Stimulated activated CD8-positive, alpha-beta memory T cell treated with anti-CD3 and anti-CD28 coated beads, Interleukin-15, amount 100 ng/mL, for 4 hours (primary cell): ENCODE measurements at regions not wholly inside any gene's neighbourhood (a gene's known extent, or its start where the extent isn't known, plus 50 kb on each side); places are given as distances from the start of the nearest gene placed in this dataset.

ENCODE experiments used
- DNase-seq, 2 donors: peaks; one replicate each; pipeline ENCODE4 v3.0.0-alpha.2; 2020; ENCODE audit warnings: low read depth in 2 of 2

DNA sequence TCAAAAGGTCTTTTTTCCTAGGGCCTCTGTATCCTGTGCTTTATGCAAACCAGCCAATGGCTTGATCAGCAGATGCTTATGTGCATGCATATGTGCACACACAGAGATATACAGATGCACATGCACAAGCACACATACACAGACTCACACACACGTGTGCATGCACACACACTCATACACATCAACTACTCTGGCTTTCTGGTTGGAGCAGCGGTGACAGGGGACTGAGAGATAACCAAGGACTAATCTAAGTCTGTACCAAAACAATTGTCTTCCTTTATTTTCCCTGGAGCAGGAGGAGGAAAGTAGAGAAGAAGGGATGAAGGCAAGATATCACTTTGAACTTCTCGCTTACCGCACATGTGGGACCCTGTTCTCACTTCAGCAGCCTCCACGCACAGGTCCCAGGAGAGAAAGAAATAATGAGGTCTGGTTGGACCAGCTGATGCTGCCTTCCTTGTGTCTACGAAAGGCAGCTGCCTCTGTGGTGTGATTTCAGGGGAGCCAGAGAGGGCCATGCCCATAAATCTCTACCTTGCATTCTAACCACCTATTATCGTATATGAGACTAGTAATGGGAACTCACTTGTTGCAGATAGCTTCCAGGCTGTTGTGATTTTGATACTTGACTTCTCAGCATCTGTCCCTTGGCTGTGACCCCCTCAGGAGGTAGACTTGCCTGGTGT, 338.0 kb downstream of the EN1 start:
- no peak for DNase-seq

DNA sequence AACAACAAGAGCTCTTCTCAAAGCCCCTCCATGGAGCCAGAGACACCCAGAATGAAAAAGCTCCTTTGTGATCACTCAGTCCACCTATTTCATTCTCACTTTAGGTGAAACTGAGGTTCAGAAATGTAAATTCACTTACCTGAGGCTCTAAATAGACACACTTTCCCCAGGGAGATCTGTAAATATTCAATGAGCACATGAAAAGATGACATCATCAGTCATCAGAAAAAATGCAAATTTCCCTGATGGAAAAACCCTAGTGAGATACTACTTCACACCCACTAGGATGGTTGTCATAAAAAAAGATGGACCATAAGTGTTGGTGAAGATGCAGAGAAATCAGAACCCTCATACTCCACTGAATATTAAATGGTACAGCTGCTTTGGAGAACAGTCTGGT, 339.2 kb downstream of the EN1 start:
- DNase-seq = no peak

DNA sequence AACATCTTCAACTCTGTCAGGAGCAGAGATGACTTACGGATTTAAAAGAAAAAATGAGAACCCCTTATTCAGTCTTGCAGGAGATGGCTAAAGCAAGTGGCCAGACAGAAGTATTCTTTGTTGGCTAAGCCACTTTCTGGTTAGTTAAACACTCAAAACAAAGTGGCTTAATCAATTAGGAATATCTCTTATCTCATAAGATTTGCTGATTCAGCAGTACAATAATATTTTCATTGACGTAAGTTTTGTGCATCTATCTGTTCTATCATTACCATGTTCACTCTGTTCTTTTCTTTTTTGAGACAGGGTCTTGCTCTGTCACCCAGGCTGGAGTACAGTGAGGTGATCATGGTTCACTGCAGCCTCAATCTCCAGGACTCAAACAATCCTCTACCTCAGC, 342.0 kb downstream of the EN1 start:
- no peak for DNase-seq

DNA sequence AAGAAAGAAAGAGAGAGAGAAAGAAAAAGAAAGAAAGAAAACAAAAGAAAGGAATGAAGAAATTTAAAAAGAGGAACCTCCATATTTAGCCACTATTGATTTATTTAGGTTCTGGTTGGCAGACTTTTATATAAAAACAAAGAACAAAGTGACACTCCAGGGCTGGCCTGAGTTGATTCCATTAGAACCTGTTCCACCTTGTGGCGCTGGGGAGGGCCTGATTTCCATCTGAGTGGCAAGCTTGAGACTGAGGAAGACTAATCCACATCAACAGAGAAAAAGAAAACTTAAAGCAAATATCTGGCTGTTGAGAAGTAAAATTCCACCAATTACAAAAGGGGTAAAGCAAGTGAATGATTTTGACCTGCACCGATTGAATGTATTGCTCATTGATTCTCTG, 345.3 kb downstream of the EN1 start:
- no peak for DNase-seq

- DNase-seq = no peak
These were observed 348.5 kb downstream of the EN1 start for GRCh38 chr2:118498943-118499342.

DNA sequence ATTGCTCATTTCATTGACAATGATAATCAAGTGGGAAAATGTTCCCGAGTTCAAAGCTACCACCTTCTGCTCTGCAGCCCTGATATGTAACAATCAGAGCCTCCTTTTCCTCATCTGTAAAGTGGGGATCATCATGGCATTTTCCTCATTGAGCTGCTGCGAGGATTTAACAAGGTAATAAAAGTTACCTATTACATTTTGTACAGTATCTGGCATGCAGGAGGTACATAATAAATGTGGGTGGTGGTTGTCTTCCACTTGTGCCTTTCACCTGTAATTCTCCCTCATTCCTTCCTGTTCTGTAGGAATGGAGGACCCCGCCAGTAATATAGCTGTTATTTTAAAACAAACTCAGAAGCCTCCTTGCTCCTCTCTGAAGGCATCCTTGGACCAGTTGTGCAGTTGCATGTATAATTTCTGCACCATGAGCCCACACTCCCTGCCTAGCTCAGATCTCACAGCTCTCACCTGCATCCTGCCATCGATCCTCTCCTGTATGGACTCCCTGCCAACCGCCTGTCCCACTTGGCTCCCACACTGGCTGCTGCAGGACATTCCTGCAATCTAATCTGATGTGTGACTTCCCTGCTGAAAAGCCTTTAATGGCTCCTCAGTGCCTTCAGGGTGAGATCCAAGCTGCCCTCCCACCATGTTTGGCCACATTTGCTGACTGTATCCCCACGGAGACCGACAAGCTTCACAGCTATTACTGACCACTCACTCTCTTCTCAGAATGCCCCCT, 350.4 kb downstream of the EN1 start:
- DNase-seq = no peak

DNA sequence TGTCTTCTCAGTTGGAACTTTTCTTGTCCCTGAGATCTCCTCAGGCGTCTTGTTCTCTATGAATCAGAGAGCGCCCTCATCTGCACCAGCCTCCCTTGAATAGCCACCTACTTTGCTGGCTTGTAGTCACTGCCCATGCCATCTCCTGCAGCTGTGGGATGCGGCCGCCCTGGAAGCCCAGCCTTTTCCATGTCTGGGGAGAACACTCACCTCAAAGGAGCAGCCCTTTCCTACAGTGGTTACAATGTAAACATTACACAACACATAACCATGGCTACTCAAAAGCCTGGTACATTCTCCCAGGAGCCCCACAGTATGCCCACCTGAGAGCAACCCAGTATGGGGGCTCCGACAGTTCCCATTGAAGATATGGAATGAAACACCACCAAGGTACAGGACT, 351.0 kb downstream of the EN1 start:
- DNase-seq = no peak

GRCh38 chr2:118495290-118495689, 352.2 kb downstream of the EN1 start:
- DNase-seq = no peak

DNA sequence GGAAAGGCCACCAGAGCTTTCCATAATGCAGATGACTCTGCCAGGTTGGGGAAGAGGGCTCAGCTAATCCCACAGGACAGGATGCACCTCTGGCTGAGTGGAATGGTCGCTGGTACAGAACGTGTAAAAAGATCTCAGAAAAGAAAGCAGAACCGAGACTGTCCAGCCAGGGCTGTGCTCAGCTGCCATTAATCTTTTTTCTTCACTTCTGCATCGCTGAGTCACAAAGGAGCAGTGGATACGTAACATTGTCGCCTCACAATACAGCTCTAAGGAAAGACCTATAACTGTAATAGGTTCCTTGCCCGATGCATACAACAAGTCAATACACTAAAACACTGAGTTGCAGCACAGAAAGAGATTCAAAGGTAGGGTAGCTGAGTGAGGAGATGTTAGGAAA, 354.2 kb downstream of the EN1 start:
- DNase-seq = no peak

- DNase-seq = no peak
These were observed 355.1 kb downstream of the EN1 start for GRCh38 chr2:118492335-118492734.

- DNase-seq = no peak
These were observed 357.1 kb downstream of the EN1 start for GRCh38 chr2:118490330-118490729.

DNA sequence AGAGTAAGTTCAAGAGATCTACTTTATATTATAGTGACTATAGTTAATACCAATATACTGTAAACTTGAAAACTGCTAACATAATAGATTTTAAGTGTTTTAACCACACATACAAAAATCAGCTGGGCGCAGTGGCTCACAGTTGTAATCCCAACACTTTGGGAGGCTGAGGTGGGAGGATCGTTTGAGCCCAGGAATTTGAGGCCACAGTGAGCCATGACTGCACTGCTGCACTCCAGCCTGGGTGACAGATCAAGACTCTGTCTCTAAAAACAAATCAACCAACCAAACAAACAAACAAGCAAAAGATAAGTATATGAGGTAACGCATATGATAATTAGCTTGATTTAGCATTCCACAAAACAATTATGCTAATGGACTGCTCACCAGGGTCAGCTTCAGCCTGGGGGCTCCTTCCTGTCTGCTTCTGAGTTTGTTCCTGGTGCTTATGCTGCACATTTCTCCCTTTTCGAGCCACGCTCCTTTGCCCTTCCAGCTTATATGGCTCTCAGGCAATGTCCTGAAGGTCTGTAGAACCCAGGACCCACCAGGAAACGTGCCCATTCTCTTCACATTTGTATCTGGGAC, 357.6 kb downstream of the EN1 start:
- DNase-seq = no peak

DNA sequence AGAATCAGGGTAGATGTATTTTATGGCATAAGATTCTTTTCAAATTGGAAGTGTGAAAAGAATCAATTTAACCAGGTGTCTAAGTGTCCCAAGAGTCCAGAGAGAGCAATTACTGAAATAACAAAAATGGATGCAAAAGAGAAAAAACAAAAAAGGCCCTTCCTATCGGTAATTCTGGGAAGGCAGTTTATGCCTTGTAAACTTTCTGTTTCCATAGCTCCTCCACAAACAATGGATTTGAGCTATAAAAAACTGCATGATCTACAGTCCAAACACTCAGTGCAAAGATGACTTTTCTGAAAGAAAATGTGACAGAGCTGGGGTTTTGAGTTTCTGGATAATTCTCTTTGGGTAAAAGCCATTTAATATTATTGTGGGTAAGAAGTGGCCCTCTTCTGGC, 366.1 kb downstream of the EN1 start:
- no peak for DNase-seq

GRCh38 chr2:118479020-118479419, 368.4 kb downstream of the EN1 start:
- no peak for DNase-seq

GRCh38 chr2:118477111-118477862, 370.2 kb downstream of the EN1 start:
- no peak for DNase-seq

- no peak for DNase-seq
These were observed 371.7 kb downstream of the EN1 start for GRCh38 chr2:118475622-118476205.

DNA sequence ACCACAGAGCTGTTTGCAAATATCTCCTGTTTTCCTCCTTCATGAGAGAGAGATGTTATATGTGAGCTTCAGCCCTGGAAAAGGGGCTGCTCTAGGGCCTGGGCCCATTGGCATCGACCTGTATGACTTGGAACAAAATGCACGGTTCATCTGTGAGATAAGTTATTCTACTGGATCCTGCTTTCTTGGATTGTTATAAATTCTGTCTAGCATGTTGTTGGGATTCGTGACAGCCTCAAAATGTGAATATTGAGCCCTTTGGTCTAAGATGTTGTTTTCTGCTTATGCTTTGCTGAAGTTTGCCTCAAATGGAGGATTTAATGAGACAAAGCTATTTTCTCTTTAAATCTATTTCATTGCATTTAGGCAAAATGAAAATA, 372.9 kb downstream of the EN1 start:
- no peak for DNase-seq

- DNase-seq = no peak
These were observed 373.5 kb downstream of the EN1 start for GRCh38 chr2:118473846-118474540.

GRCh38 chr2:118473241-118473640, 374.2 kb downstream of the EN1 start:
- no peak for DNase-seq

DNA sequence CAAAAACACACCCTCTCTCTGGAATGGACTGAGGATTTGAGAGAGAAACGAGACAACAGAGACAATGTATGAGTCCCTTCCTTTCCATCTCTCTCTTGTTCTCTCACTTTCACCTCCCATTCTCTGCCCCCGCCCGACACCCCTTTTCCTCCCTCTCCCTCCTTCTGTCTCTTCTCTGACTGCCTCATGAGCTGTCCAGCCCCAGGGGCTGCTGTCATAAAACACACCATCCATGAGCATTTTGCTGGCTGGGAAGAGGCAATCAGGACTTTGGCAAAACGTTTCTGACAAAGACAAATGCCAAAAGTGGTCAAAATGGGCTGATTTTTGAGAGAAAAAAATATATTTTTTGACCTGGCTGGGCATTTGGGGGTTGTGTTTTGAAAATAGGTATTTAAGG, 377.2 kb downstream of the EN1 start:
- no peak for DNase-seq

GRCh38 chr2:118469103-118469502, 378.3 kb downstream of the EN1 start:
- no peak for DNase-seq
